Kidney (tissue), 13 donors: ENCODE measurements at regions not wholly inside any gene's neighbourhood (a gene's known extent, or its start where the extent isn't known, plus 50 kb on each side); places are given as distances from the start of the nearest gene placed in this dataset.
A peak's percentile ranks its signal among the peaks of the same experiment; 100 is the strongest.

ENCODE experiments used
- DNase-seq, 5 donors: peaks; one replicate each; pipeline ENCODE4 v3.0.0-alpha.2; 2013 to 2020
- FAIRE-seq: peaks from 2 replicates; lab custom pipeline; 2012; peaks lifted over from hg19 to GRCh38; lab: Jason Lieb, UNC
- H3K27ac ChIP-seq, 2 donors: one replicate each; pipeline ENCODE4 v1.7.0; 2013; ENCODE audit warnings: low read depth in 2 of 2, low read length in 2 of 2, inconsistent platforms in 1 of 2
- H3K27me3 ChIP-seq: one replicate; pipeline ENCODE4 v1.7.1; 2013; ENCODE audit warnings: low read length, inconsistent platforms; ENCODE audit not compliant: control insufficient read depth, insufficient read depth
- H3K36me3 ChIP-seq, 3 donors: one replicate each; pipeline versions ENCODE4 v1.7.0 to v1.7.1; 2013; ENCODE audit warnings: low read length in 3 of 3, control low read depth in 1 of 3, inconsistent platforms in 1 of 3; ENCODE audit not compliant: insufficient read depth in 3 of 3, control insufficient read depth in 2 of 3
- H3K4me1 ChIP-seq, 3 donors: one replicate each; pipeline versions ENCODE4 v1.7.0 to v1.7.1; 2013; ENCODE audit warnings: low read length in 3 of 3, inconsistent platforms in 1 of 3, low read depth in 1 of 3; ENCODE audit not compliant: control insufficient read depth in 2 of 3, insufficient read depth in 2 of 3
- H3K4me3 ChIP-seq, 3 donors: one replicate each; pipeline versions ENCODE4 v1.7.0 to v1.8.1; 2013; ENCODE audit warnings: low read length in 3 of 3, control low read depth in 1 of 3, inconsistent platforms in 1 of 3
- H3K9ac ChIP-seq, 3 donors: one replicate each; pipeline versions ENCODE4 v1.7.0 to v1.7.1; 2013; ENCODE audit warnings: low read length in 3 of 3, control low read depth in 1 of 3, inconsistent platforms in 1 of 3
- H3K9me3 ChIP-seq, 3 donors: one replicate each; pipeline versions ENCODE4 v1.7.0 to v1.7.1; 2013; ENCODE audit warnings: low read length in 3 of 3, control low read depth in 1 of 3, inconsistent platforms in 1 of 3; ENCODE audit not compliant: control insufficient read depth in 2 of 3, insufficient read depth in 1 of 3
- intact Hi-C: fragments of 100-400 bp; cut with DNase I; formaldehyde crosslinking; loops from one replicate; pipeline ENCODE4 v1.11.1; 2022
- TF ChIP-seq, protein P1 (sequence below): IDR thresholded peaks from 3 replicates; pipeline ENCODE4 v1.5.1; 2012; ENCODE audit warnings: mild to moderate bottlenecking, moderate library complexity, borderline replicate concordance; ENCODE audit not compliant: insufficient read depth; ENCODE audit errors: extremely low read depth
- donor health status: control.
- donor health status: control.
- donor health status: control.
- donor health status: control.
- donor health status: control.
- donor health status: DM: yes; HTN: yes; CAD: no.
- donor health status: Normal renal cell carcinoma (clear cell type).

DNA sequence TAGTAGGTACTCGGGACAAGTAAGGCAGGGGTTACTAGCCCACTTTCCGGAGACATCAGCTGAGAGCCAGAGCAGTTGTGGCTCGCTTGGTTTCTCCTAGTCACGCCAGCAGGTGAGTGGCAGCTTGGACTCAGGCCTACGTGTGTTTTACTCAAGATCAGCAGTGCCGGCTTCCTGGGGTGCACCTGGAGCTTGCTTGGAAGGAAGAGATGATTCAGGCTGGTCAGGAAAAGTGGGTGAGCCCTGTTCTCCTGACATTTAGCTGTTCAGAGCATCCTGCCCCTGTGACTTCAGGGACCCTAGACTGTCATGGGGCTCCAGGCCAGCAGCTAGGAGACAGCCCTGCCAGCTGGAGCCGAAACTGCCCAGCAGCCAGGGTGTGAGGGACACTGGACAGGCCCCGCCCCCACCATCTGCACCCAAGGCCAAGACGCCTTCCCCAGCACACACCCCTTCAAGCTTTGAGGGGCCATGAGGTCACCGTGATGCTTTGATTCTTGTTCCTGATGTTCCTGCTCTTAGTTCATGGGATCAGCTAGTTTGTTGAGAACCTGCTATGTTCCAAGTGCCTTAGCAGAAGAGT is 238.0 kb upstream of the CIBAR2 start:
- H3K9me3 ChIP-seq = no peaks in the 10 kb centered on the region
- FAIRE-seq (no peak), DNase-seq (no peak)
- no peak overlapping the region for H3K27ac ChIP-seq
- peaks cover 0 to 8% (median 6%) of the 10 kb centered on the region in 3 donors for H3K4me1 ChIP-seq
- TF ChIP-seq, protein P1, sequence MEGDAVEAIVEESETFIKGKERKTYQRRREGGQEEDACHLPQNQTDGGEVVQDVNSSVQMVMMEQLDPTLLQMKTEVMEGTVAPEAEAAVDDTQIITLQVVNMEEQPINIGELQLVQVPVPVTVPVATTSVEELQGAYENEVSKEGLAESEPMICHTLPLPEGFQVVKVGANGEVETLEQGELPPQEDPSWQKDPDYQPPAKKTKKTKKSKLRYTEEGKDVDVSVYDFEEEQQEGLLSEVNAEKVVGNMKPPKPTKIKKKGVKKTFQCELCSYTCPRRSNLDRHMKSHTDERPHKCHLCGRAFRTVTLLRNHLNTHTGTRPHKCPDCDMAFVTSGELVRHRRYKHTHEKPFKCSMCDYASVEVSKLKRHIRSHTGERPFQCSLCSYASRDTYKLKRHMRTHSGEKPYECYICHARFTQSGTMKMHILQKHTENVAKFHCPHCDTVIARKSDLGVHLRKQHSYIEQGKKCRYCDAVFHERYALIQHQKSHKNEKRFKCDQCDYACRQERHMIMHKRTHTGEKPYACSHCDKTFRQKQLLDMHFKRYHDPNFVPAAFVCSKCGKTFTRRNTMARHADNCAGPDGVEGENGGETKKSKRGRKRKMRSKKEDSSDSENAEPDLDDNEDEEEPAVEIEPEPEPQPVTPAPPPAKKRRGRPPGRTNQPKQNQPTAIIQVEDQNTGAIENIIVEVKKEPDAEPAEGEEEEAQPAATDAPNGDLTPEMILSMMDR = no peak
- H3K27me3 ChIP-seq = no peaks in the 10 kb centered on the region
- no peak overlapping the region for H3K4me3 ChIP-seq
- intact Hi-C loops = no loop called here
- no peak overlapping the region for H3K9ac ChIP-seq
- no peaks in the 10 kb centered on the region for H3K36me3 ChIP-seq

DNA sequence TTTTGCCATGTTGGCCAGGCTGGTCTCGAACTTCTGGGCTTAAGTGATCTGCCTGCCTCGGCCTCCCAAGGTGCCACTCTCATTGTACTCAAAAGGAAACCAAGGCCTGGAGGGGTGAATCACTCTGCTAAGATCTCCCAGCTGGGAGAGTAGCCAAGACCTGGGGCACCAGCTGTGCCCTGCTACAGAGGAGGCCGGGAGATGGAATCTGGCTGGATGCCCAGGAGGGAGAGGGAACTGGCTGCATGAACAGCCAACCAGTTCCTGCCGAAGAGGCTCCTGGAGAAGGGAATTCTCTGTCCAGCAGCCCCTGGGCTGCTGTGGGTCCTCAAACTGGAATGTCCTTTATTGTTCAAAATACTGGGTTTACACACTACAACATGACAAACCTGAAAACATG is 238.7 kb upstream of the CIBAR2 start:
- no peaks in the 10 kb centered on the region for H3K27me3 ChIP-seq
- H3K4me1 ChIP-seq = peaks cover 0 to 8% (median 6%) of the 10 kb centered on the region in 3 donors
- no peak for FAIRE-seq
- no peak overlapping the region for H3K9ac ChIP-seq
- H3K27ac ChIP-seq = no peak overlapping the region
- H3K9me3 ChIP-seq = no peaks in the 10 kb centered on the region
- no peak overlapping the region for H3K4me3 ChIP-seq
- DNase-seq = peak; percentile 69 to 96 (median 79)
- H3K36me3 ChIP-seq = no peaks in the 10 kb centered on the region
- intact Hi-C loops = no loop called here
- TF ChIP-seq, protein P1 = no peak

DNA sequence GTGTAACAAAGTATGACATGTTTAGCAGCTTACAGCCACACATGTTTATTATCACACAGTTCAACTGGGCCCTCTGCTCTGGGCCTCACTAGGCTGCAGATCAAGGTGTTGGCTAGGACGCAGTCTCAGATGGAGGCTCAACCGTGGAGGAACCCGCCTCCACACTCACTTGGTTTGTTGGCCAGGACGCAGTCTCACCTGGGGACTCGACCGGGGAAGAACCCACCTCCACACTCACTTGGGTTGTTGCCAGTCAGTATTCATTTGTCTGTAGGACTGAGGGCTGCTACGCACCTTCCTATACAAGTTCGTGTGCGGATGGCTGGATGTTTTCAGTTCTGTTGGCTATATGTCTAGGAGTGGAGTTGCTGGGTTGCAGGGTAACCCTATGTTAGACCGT is 240.7 kb upstream of the CIBAR2 start:
- Histone ChIP-seq H3K36me3 (no peaks in the 10 kb centered on the region), H3K27me3 (no peaks in the 10 kb centered on the region), H3K4me3 (no peak overlapping the region), H3K4me1 (peaks cover 0 to 8% (median 6%) of the 10 kb centered on the region in 3 donors), H3K27ac (no peak overlapping the region), H3K9ac (no peak overlapping the region), H3K9me3 (no peaks in the 10 kb centered on the region)
- TF ChIP-seq, protein P1 = no peak
- FAIRE-seq (no peak), DNase-seq (no peak)
- intact Hi-C loops = no loop called here
